Left lung (tissue), 4 donors: ENCODE measurements at regions not wholly inside any gene's neighbourhood (a gene's known extent, or its start where the extent isn't known, plus 50 kb on each side); places are given as distances from the start of the nearest gene placed in this dataset.

Experiments
- ATAC-seq: fragments of 200-7000 bp; cut with Tn5 transposase; one replicate; pipeline ENCODE4 v1.9.1; 2020; ENCODE audit warnings: moderate library complexity
- DNase-seq, 4 donors: peaks; one replicate each; pipeline ENCODE4 v3.0.0-alpha.2; 2013 to 2020
- H3K27ac ChIP-seq, 2 donors: fragments of 200-600 bp; sonication (generic) in 1 of 2; one replicate each; pipeline versions ENCODE4 v1.5.0 to v1.8.0; 2020 to 2021
- H3K27me3 ChIP-seq, 2 donors: fragments of 200-600 bp; sonication (generic) in 1 of 2; one replicate each; pipeline versions ENCODE4 v1.5.0 to v1.8.0; 2020 to 2021
- H3K36me3 ChIP-seq, 2 donors: fragments of 200-600 bp; sonication (generic) in 1 of 2; one replicate each; pipeline versions ENCODE4 v1.5.0 to v1.8.0; 2020 to 2021
- H3K4me1 ChIP-seq, 2 donors: fragments of 200-600 bp; one replicate each; pipeline ENCODE4 v1.8.0; 2021
- H3K4me3 ChIP-seq, 2 donors: fragments of 200-600 bp; sonication (generic) in 1 of 2; one replicate each; pipeline versions ENCODE4 v1.5.0 to v1.8.0; 2020 to 2021; ENCODE audit warnings: mild to moderate bottlenecking in 1 of 2
- H3K9me3 ChIP-seq, 2 donors: fragments of 200-600 bp; sonication (generic) in 1 of 2; one replicate each; pipeline versions ENCODE4 v1.5.0 to v1.8.0; 2020 to 2021
- CTCF ChIP-seq, 2 donors: fragments of 200-600 bp; sonication (generic) in 1 of 2; IDR thresholded peaks; one replicate each; pipeline versions ENCODE4 v1.5.0 to v1.8.0; 2021; ENCODE audit warnings: antibody characterized with exemption in 2 of 2
- intact Hi-C, 2 donors: fragments of 100-400 bp; cut with DNase I; formaldehyde crosslinking; loops; one replicate each; pipeline versions ENCODE4 v1.11.2 to v1.14.2; 2022
- donor health status: DM: no; HTN: yes; CAD: no.
- donor health status: DM: no; HTN: no; CAD: no.

GRCh38 chr10:28463676-28464395 is 69.1 kb upstream of the WAC start:
- TF ChIP-seq CTCF (IDR thresholded peaks at IDR 0.05) = no peak
- no peaks in the 10 kb centered on the region for H3K27me3 ChIP-seq
- no peak overlapping the region for H3K27ac ChIP-seq
- DNase-seq (peak in 1 of 4 donors; percentile 49), ATAC-seq (peak; percentile 91)
- no peaks in the 10 kb centered on the region for H3K9me3 ChIP-seq
- no peak overlapping the region for H3K4me3 ChIP-seq
- H3K4me1 ChIP-seq = no peaks in the 10 kb centered on the region
- no peaks in the 10 kb centered on the region for H3K36me3 ChIP-seq
- intact Hi-C loops = no loop called here

DNA sequence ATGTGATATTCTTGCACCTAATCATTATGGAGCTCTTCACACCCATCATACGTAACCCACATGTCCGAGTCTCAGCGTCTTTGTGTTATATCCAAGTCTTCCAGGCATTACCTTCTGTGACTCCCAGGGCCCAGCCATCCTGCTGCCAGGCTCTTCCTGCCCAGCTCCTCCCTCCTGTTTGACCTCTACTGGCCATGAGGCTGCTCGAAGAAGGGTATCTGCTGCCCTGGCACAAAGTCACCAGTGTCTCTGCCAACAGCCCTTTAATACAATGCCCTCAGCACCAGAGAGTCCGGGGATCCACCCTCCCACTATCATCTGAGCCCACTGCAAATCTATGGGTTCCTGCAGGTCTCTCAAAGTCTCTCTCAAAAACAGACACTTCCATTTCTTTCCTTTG is 65.3 kb upstream of the WAC start:
- Histone ChIP-seq H3K9me3 (no peaks in the 10 kb centered on the region), H3K27me3 (no peaks in the 10 kb centered on the region), H3K36me3 (no peaks in the 10 kb centered on the region), H3K4me1 (peaks cover 0 to 3% of the 10 kb centered on the region in 2 donors), H3K27ac (no peak overlapping the region), H3K4me3 (no peak overlapping the region)
- no peak for TF ChIP-seq CTCF (IDR thresholded peaks at IDR 0.05)
- DNase-seq (no peak), ATAC-seq (no peak)
- intact Hi-C loops = no loop called here

- no peak for DNase-seq
- H3K36me3 ChIP-seq = no peaks in the 10 kb centered on the region
- no peak for TF ChIP-seq CTCF (IDR thresholded peaks at IDR 0.05)
- intact Hi-C loops = no loop called here
- no peaks in the 10 kb centered on the region for H3K9me3 ChIP-seq
- no peak overlapping the region for H3K4me3 ChIP-seq
- no peak overlapping the region for H3K27ac ChIP-seq
- ATAC-seq = peak; percentile 40
- H3K27me3 ChIP-seq = no peaks in the 10 kb centered on the region
- H3K4me1 ChIP-seq = peaks cover 0 to 3% of the 10 kb centered on the region in 2 donors
Observed at GRCh38 chr10:28468707-28469483, 64.0 kb upstream of the WAC start.

- no peak for TF ChIP-seq CTCF (IDR thresholded peaks at IDR 0.05)
- ATAC-seq (no peak), DNase-seq (no peak)
- Histone ChIP-seq H3K4me3 (no peak overlapping the region), H3K27me3 (no peaks in the 10 kb centered on the region), H3K36me3 (no peaks in the 10 kb centered on the region), H3K4me1 (peaks cover 0 to 3% of the 10 kb centered on the region in 2 donors), H3K9me3 (no peaks in the 10 kb centered on the region), H3K27ac (peak overlapping the region in 1 of 2 donors; percentile 26)
- intact Hi-C loops = no loop called here
Observed at GRCh38 chr10:28470873-28471651, 61.9 kb upstream of the WAC start.

DNA sequence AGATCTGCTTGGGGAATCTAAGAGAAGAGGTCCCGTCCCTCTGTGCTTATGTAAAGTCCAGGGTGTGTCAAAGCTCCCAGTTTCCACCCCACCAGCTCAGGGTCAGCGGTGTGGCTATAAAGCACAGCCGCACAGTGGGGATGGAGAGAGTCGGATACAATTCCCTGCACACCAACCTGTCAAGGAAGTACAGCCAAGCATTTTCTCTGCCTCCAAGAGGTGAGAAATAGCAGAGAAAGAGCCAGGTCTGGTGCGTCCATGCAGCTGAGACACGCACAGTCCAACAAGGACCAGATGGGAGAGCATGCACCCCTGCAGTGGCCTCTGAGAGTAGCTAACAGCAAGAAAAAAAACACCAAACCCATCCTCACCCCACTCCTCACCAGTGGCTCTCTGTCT is 61.3 kb upstream of the WAC start:
- intact Hi-C loops = no loop called here
- Histone ChIP-seq H3K4me3 (no peak overlapping the region), H3K9me3 (no peaks in the 10 kb centered on the region), H3K27me3 (no peaks in the 10 kb centered on the region), H3K27ac (no peak overlapping the region), H3K36me3 (no peaks in the 10 kb centered on the region), H3K4me1 (peaks cover 0 to 3% of the 10 kb centered on the region in 2 donors)
- DNase-seq (no peak), ATAC-seq (no peak)
- TF ChIP-seq CTCF (IDR thresholded peaks at IDR 0.05) = no peak
